Neural cell (in vitro differentiated cells): ENCODE measurements at regions not wholly inside any gene's neighbourhood (a gene's known extent, or its start where the extent isn't known, plus 50 kb on each side); places are given as distances from the start of the nearest gene placed in this dataset.

Experiments used
- H2AFZ ChIP-seq: fragments of 200-600, 300-800 bp; sonication (generic), shearing (Covaris generic); 2 replicates; pipeline ENCODE4 v1.6.0; 2014; ENCODE audit warnings: low read depth, mild to moderate bottlenecking, antibody characterized with exemption, low read length, moderate library complexity
- H3F3A ChIP-seq: fragments of 200-600 bp; shearing (Covaris generic); 2 replicates; pipeline ENCODE4 v1.6.1; 2016; ENCODE audit warnings: mild to moderate bottlenecking, moderate library complexity, mixed read lengths, antibody characterized with exemption, low read length; ENCODE audit not compliant: insufficient read depth, poor library complexity, severe bottlenecking
- H3K27ac ChIP-seq: fragments of 200-600, 300-800 bp; sonication (generic), shearing (Covaris generic); 2 replicates; pipeline ENCODE4 v1.5.1; 2014; ENCODE audit warnings: mild to moderate bottlenecking, low read length, moderate library complexity
- H3K27me3 ChIP-seq: fragments of 300-800, 200-600 bp; sonication (generic), shearing (Covaris generic); 2 replicates; pipeline ENCODE4 v1.6.0; 2014; ENCODE audit warnings: mild to moderate bottlenecking, low read depth, low read length, moderate library complexity; ENCODE audit not compliant: insufficient read depth
- H3K36me3 ChIP-seq: fragments of 300-800, 200-600 bp; sonication (generic), shearing (Covaris generic); 2 replicates; pipeline ENCODE4 v1.5.1; 2014; ENCODE audit warnings: mild to moderate bottlenecking, antibody characterized with exemption, low read length, moderate library complexity; ENCODE audit not compliant: insufficient read depth
- H3K4me2 ChIP-seq: fragments of 300-800, 200-600 bp; sonication (generic), shearing (Covaris generic); 2 replicates; pipeline ENCODE4 v1.6.0; 2014; ENCODE audit warnings: mild to moderate bottlenecking, low read length
- H3K4me3 ChIP-seq: fragments of 300-800, 200-600 bp; sonication (generic), shearing (Covaris generic); 2 replicates; pipeline ENCODE4 v1.5.1; 2014; ENCODE audit warnings: mild to moderate bottlenecking, low read length, moderate library complexity
- H3K79me2 ChIP-seq: fragments of 200-600 bp; shearing (Covaris generic); replicated peaks from 2 replicates; pipeline ENCODE4 v1.6.0; 2014; ENCODE audit warnings: mild to moderate bottlenecking, low read length, moderate library complexity; ENCODE audit not compliant: insufficient read depth
- H3K9ac ChIP-seq: fragments of 300-800, 200-600 bp; sonication (generic), shearing (Covaris generic); 2 replicates; pipeline ENCODE4 v1.6.1; 2016; ENCODE audit warnings: mild to moderate bottlenecking, low read length, mixed read lengths
- H3K9me2 ChIP-seq: fragments of 200-600 bp; shearing (Covaris generic); 2 replicates; pipeline ENCODE4 v1.6.1; 2016; ENCODE audit warnings: mild to moderate bottlenecking, low read length, mixed read lengths; ENCODE audit not compliant: insufficient read depth
- H3K9me3 ChIP-seq: fragments of 200-600, 300-800 bp; sonication (generic), shearing (Covaris generic); 2 replicates; pipeline ENCODE4 v1.6.1; 2016; ENCODE audit warnings: mild to moderate bottlenecking, mixed run types, low read length, moderate library complexity, mixed read lengths
- H4K20me1 ChIP-seq: fragments of 200-600 bp; shearing (Covaris generic); 2 replicates; pipeline ENCODE4 v1.6.1; 2016; ENCODE audit warnings: mild to moderate bottlenecking, mixed run types; ENCODE audit not compliant: insufficient read depth
- CTCF ChIP-seq: fragments of 450-650 bp; IDR thresholded peaks from 2 replicates; pipeline ENCODE4 v1.5.1; 2014; ENCODE audit warnings: antibody characterized with exemption, mild to moderate bottlenecking, moderate library complexity; ENCODE audit not compliant: poor library complexity, severe bottlenecking
- EP300 ChIP-seq: fragments of 450-650 bp; conservative IDR thresholded peaks from 2 replicates; pipeline ENCODE4 v1.6.1; 2014; ENCODE audit warnings: antibody characterized with exemption, mild to moderate bottlenecking, moderate library complexity; ENCODE audit not compliant: poor library complexity, severe bottlenecking
- EZH2 ChIP-seq: fragments of 200-600, 300-800 bp; shearing (Covaris generic), sonication (generic); IDR thresholded peaks from 2 replicates; pipeline ENCODE4 v1.6.1; 2014; ENCODE audit warnings: antibody characterized with exemption, low read length, borderline replicate concordance, mild to moderate bottlenecking; ENCODE audit not compliant: insufficient read depth, poor library complexity, severe bottlenecking
- MXI1 ChIP-seq: fragments of 450-650 bp; conservative IDR thresholded peaks from 2 replicates; pipeline ENCODE4 v1.6.1; 2014; ENCODE audit warnings: antibody characterized with exemption, mild to moderate bottlenecking; ENCODE audit not compliant: poor library complexity, severe bottlenecking
- POLR2AphosphoS5 ChIP-seq: IDR thresholded peaks from 2 replicates; pipeline ENCODE4 v1.6.1; 2012
- RAD21 ChIP-seq: fragments of 450-650 bp; conservative IDR thresholded peaks from 2 replicates; pipeline ENCODE4 v1.6.1; 2014; ENCODE audit warnings: antibody characterized with exemption, mild to moderate bottlenecking, moderate library complexity
- REST ChIP-seq: IDR thresholded peaks from 2 replicates; pipeline ENCODE4 v1.6.1; 2012; ENCODE audit warnings: borderline replicate concordance
- SMC3 ChIP-seq: fragments of 450-650 bp; conservative IDR thresholded peaks from 2 replicates; pipeline ENCODE4 v1.6.1; 2014; ENCODE audit warnings: antibody characterized with exemption, mild to moderate bottlenecking, moderate library complexity; ENCODE audit not compliant: poor library complexity
- TAF1 ChIP-seq: IDR thresholded peaks from 2 replicates; pipeline ENCODE4 v1.6.1; 2012; ENCODE audit warnings: low read depth

GRCh38 chr1:42003433-42003832 is 84.7 kb upstream of the HIVEP3 start:
- Histone ChIP-seq H3K9me2 (no peaks in the 10 kb centered on the region), H3K9ac (no peak overlapping the region), H3K36me3 (no peaks in the 10 kb centered on the region), H3K27ac (no peak overlapping the region), H4K20me1 (no peaks in the 10 kb centered on the region), H3K4me3 (no peak overlapping the region), H3K79me2 (no peaks in the 10 kb centered on the region), H3K9me3 (no peaks in the 10 kb centered on the region), H3K4me2 (no peak overlapping the region), H3K27me3 (no peaks in the 10 kb centered on the region), H2AFZ (no peak overlapping the region), H3F3A (no peaks in the 10 kb centered on the region)
- TF ChIP-seq MXI1: no peak

GRCh38 chr1:42002220-42002619 is 83.5 kb upstream of the HIVEP3 start:
- TF ChIP-seq POLR2AphosphoS5 (no peak), SMC3 (no peak), EZH2 (no peak), TAF1 (no peak), RAD21 (no peak), MXI1 (no peak), REST (no peak), EP300 (no peak), CTCF (no peak)
- no peaks in the 10 kb centered on the region for H4K20me1 ChIP-seq
- H3K9me2 ChIP-seq: no peaks in the 10 kb centered on the region
- no peaks in the 10 kb centered on the region for H3K36me3 ChIP-seq
- H3K4me3 ChIP-seq: no peak overlapping the region
- H3K27me3 ChIP-seq: no peaks in the 10 kb centered on the region
- H3K9ac ChIP-seq: no peak overlapping the region
- H3F3A ChIP-seq: no peaks in the 10 kb centered on the region
- H3K27ac ChIP-seq: no peak overlapping the region
- H3K79me2 ChIP-seq: no peaks in the 10 kb centered on the region
- no peak overlapping the region for H3K4me2 ChIP-seq
- no peak overlapping the region for H2AFZ ChIP-seq
- H3K9me3 ChIP-seq: no peaks in the 10 kb centered on the region

GRCh38 chr1:42000766-42001165 is 82.0 kb upstream of the HIVEP3 start:
- Histone ChIP-seq H3K27ac (no peak overlapping the region), H3K9me3 (no peaks in the 10 kb centered on the region), H3K27me3 (no peaks in the 10 kb centered on the region), H3K9me2 (no peaks in the 10 kb centered on the region), H2AFZ (no peak overlapping the region), H3K36me3 (no peaks in the 10 kb centered on the region), H3F3A (no peaks in the 10 kb centered on the region), H3K9ac (no peak overlapping the region), H4K20me1 (no peaks in the 10 kb centered on the region), H3K79me2 (no peaks in the 10 kb centered on the region), H3K4me3 (no peak overlapping the region), H3K4me2 (no peak overlapping the region)
- TF ChIP-seq SMC3 (no peak), RAD21 (no peak), CTCF (no peak), EP300 (no peak), REST (no peak), POLR2AphosphoS5 (no peak), TAF1 (no peak), MXI1 (no peak)
